ENCODE measurements at regions not wholly inside any gene's neighbourhood (a gene's known extent, or its start where the extent isn't known, plus 50 kb on each side); places are given as distances from the start of the nearest gene placed in this dataset.

DNA sequence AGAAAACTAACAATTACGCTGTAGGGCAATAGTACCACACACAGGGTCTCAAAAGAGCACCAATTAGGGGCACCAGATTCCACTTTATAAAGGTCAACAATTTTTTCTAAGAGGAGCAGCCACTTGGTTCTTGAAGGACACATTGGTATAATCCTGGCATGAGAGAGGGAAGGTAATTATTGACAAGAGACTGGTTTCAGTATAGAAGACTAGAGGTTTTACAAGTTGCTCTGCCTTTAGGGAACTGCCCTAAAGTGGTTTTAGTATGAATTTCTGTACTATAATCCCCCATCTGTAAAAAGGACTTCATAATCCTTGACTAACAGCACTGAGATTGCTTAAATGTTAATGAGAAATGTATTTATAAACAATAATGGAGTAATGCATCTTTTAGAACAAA is 648.5 kb upstream of the PTBP2 start:
- Histone ChIP-seq H3K36me3 (ENCODE audit: insufficient read depth, low read length) (no peaks in the 10 kb centered on the region), H3K4me1 (ENCODE audit: insufficient read depth, low read length, poor library complexity, severe bottlenecking) (no peaks in the 10 kb centered on the region), H4K20me1 (ENCODE audit: insufficient read depth, low read length) (no peaks in the 10 kb centered on the region), H2AFZ (ENCODE audit: low read length) (no peak overlapping the region), H3K9me3 (ENCODE audit: low read length) (no peaks in the 10 kb centered on the region), H3K4me3 (ENCODE audit: low read depth, low read length, poor library complexity, severe bottlenecking) (no peak overlapping the region), H3K9me2 (ENCODE audit: insufficient read depth, low read length) (no peaks in the 10 kb centered on the region), H3K4me2 (ENCODE audit: low read length) (no peak overlapping the region), H3K27ac (ENCODE audit: low read depth, low read length, poor library complexity, severe bottlenecking) (no peak overlapping the region), H3K79me2 (ENCODE audit: insufficient read depth, low read depth, low read length) (no peaks in the 10 kb centered on the region)
- no TSS peak for BruUV-seq (replicated peaks)
- TF ChIP-seq, protein P1, sequence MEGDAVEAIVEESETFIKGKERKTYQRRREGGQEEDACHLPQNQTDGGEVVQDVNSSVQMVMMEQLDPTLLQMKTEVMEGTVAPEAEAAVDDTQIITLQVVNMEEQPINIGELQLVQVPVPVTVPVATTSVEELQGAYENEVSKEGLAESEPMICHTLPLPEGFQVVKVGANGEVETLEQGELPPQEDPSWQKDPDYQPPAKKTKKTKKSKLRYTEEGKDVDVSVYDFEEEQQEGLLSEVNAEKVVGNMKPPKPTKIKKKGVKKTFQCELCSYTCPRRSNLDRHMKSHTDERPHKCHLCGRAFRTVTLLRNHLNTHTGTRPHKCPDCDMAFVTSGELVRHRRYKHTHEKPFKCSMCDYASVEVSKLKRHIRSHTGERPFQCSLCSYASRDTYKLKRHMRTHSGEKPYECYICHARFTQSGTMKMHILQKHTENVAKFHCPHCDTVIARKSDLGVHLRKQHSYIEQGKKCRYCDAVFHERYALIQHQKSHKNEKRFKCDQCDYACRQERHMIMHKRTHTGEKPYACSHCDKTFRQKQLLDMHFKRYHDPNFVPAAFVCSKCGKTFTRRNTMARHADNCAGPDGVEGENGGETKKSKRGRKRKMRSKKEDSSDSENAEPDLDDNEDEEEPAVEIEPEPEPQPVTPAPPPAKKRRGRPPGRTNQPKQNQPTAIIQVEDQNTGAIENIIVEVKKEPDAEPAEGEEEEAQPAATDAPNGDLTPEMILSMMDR (conservative IDR thresholded peaks at IDR 0.05; ENCODE audit: low read length) = no peak
- TF ChIP-seq EZH2phosphoT487 (IDR thresholded peaks at IDR 0.05; ENCODE audit: borderline replicate concordance, low read depth, low read length) = no peak
- no peak for DNase-seq (ENCODE audit: low spot score)
- intact Hi-C loops (cut with micrococcal nuclease; ENCODE audit: unreplicated experiment) = no loop called here
- POLR2A ChIA-PET = no interaction called here
- CTCF ChIA-PET (ENCODE audit: unreplicated experiment) = no interaction called here

DNA sequence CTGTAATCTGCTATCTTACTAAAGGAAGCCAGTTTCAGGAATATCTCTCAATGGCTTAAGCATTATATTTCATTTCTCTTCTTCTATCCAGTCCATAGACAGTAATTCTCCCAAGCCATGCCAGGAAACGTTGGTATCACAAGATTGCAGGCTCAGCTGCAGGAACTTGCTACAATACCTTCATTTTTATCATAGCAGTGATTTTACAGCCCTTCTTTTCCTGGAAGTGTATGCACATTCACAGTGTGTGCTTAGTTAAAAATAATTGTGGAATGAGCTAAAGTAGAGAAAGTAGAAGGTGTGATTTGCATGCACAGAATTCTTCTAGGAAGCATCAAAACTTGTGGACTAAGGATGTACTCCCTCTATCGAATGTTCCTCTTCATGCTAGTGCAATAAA is 647.2 kb upstream of the PTBP2 start:
- Histone ChIP-seq H3K4me3 (ENCODE audit: low read depth, low read length, poor library complexity, severe bottlenecking) (no peak overlapping the region), H3K4me2 (ENCODE audit: low read length) (no peak overlapping the region), H2AFZ (ENCODE audit: low read length) (no peak overlapping the region), H3K9me3 (ENCODE audit: low read length) (no peaks in the 10 kb centered on the region), H3K9me2 (ENCODE audit: insufficient read depth, low read length) (no peaks in the 10 kb centered on the region), H3K36me3 (ENCODE audit: insufficient read depth, low read length) (no peaks in the 10 kb centered on the region), H3K4me1 (ENCODE audit: insufficient read depth, low read length, poor library complexity, severe bottlenecking) (no peaks in the 10 kb centered on the region), H4K20me1 (ENCODE audit: insufficient read depth, low read length) (no peaks in the 10 kb centered on the region), H3K27ac (ENCODE audit: low read depth, low read length, poor library complexity, severe bottlenecking) (no peak overlapping the region), H3K79me2 (ENCODE audit: insufficient read depth, low read depth, low read length) (no peaks in the 10 kb centered on the region)
- POLR2A ChIA-PET = no interaction called here
- CTCF ChIA-PET (ENCODE audit: unreplicated experiment) = no interaction called here
- TF ChIP-seq EZH2phosphoT487 (IDR thresholded peaks at IDR 0.05; ENCODE audit: borderline replicate concordance, low read depth, low read length) = no peak
- TF ChIP-seq, protein P1 (conservative IDR thresholded peaks at IDR 0.05; ENCODE audit: low read length) = no peak
- no TSS peak for BruUV-seq (replicated peaks)
- DNase-seq (ENCODE audit: low spot score) = no peak
- intact Hi-C loops (cut with micrococcal nuclease; ENCODE audit: unreplicated experiment) = no loop called here

DNA sequence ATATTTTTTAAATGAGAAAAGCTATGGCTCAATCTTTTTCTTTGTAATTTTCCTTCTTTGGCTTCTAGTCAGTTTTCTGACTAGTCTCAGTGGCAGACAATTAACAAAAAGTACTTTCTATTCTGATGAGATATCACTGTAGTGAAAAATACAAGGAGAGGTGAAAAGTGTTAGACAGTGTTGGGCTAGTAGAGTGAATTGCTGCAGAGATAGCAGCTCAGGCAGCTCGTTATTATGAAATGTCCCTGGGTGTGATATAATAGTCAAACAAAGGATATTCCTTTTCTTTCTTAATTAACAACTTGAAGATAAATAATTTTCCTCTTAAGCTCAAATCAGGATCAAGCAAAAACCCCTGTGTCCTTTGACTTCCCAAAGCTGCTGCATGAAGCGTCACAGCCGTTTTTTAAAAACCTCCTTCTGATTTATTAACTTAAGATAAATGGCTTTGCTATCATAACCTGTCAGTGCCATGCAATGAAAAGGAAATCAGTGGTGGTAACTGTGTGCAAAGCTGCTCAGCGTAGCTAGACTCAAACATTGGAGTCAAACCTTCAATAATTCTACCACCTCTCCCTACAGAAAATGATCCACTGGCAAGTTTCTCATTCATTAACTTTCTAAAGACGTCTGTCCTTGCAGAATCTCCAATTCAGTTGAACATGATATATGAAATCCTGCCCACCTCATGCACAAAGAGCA is 646.6 kb upstream of the PTBP2 start:
- Histone ChIP-seq H3K27ac (ENCODE audit: low read depth, low read length, poor library complexity, severe bottlenecking) (no peak overlapping the region), H3K9me3 (ENCODE audit: low read length) (no peaks in the 10 kb centered on the region), H3K79me2 (ENCODE audit: insufficient read depth, low read depth, low read length) (no peaks in the 10 kb centered on the region), H3K4me1 (ENCODE audit: insufficient read depth, low read length, poor library complexity, severe bottlenecking) (no peaks in the 10 kb centered on the region), H3K36me3 (ENCODE audit: insufficient read depth, low read length) (no peaks in the 10 kb centered on the region), H3K4me3 (ENCODE audit: low read depth, low read length, poor library complexity, severe bottlenecking) (no peak overlapping the region), H4K20me1 (ENCODE audit: insufficient read depth, low read length) (no peaks in the 10 kb centered on the region), H2AFZ (ENCODE audit: low read length) (no peak overlapping the region), H3K4me2 (ENCODE audit: low read length) (no peak overlapping the region), H3K9me2 (ENCODE audit: insufficient read depth, low read length) (no peaks in the 10 kb centered on the region)
- ChIA-PET CTCF (ENCODE audit: unreplicated experiment) (no interaction called here), POLR2A (interaction anchor here (0.5 kb wide), 1 partner anchor 109 kb away, joined by 5 read pairs; no protein-coding TSS in a partner anchor)
- intact Hi-C loops (cut with micrococcal nuclease; ENCODE audit: unreplicated experiment) = no loop called here
- no TSS peak for BruUV-seq (replicated peaks)
- TF ChIP-seq, protein P1 (conservative IDR thresholded peaks at IDR 0.05; ENCODE audit: low read length) = no peak
- TF ChIP-seq EZH2phosphoT487 (IDR thresholded peaks at IDR 0.05; ENCODE audit: borderline replicate concordance, low read depth, low read length) = no peak
- no peak for DNase-seq (ENCODE audit: low spot score)

All from OCI-LY7 (cell line).